ENCODE measurements at regions not wholly inside any gene's neighbourhood (a gene's known extent, or its start where the extent isn't known, plus 50 kb on each side); places are given as distances from the start of the nearest gene placed in this dataset.

GRCh38 chr2:239523954-239524330 is 123.1 kb upstream of the HDAC4 start:
- TF ChIP-seq CTCF (IDR thresholded peaks at IDR 0.05): no peak
- TF ChIP-seq ZFX (IDR thresholded peaks at IDR 0.05; ENCODE audit: borderline replicate concordance): no peak

All from 22Rv1 (cell line).